ENCODE measurements at regions not wholly inside any gene's neighbourhood (a gene's known extent, or its start where the extent isn't known, plus 50 kb on each side); places are given as distances from the start of the nearest gene placed in this dataset.

DNA sequence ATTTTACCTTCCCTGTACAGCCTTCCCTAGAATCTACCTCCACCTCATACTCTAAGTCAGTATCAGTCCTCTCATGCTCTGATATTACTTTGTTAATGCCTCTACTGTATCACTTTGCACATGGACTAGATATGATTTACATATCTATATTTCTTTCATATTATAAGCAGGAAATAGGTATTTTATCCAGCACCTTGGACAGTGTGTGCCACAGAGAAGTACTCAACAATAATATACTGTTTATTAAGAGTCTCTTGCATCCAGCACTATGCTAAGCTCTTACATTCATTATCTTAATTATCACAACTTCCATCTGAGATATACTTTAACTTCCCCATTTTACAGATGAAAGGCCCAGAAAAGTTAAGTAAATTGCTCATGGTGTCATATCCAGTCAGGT is 247.9 kb upstream of the DAB1 start:
- no peaks in the 10 kb centered on the region for H4K20me1 ChIP-seq (ENCODE audit: control insufficient read depth, insufficient read depth, low read length, poor library complexity, severe bottlenecking)
- no peak overlapping the region for H3K4me2 ChIP-seq (replicated peaks; ENCODE audit: low read depth, low read length, poor library complexity, severe bottlenecking)
- no peak for ATAC-seq (ENCODE audit: low read depth)
- no peaks in the 10 kb centered on the region for H3K27me3 ChIP-seq (replicated peaks in 1 of 4; ENCODE audit: control extremely low read depth in 1 of 4, control insufficient read depth in 3 of 4, insufficient read depth in 4 of 4, low read length in 3 of 4)
- POLR2A ChIA-PET, result no interaction called here
- TF ChIP-seq, protein P1, sequence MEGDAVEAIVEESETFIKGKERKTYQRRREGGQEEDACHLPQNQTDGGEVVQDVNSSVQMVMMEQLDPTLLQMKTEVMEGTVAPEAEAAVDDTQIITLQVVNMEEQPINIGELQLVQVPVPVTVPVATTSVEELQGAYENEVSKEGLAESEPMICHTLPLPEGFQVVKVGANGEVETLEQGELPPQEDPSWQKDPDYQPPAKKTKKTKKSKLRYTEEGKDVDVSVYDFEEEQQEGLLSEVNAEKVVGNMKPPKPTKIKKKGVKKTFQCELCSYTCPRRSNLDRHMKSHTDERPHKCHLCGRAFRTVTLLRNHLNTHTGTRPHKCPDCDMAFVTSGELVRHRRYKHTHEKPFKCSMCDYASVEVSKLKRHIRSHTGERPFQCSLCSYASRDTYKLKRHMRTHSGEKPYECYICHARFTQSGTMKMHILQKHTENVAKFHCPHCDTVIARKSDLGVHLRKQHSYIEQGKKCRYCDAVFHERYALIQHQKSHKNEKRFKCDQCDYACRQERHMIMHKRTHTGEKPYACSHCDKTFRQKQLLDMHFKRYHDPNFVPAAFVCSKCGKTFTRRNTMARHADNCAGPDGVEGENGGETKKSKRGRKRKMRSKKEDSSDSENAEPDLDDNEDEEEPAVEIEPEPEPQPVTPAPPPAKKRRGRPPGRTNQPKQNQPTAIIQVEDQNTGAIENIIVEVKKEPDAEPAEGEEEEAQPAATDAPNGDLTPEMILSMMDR (IDR thresholded peaks at IDR 0.05), result no peak
- TF ChIP-seq EZH2 (IDR thresholded peaks at IDR 0.05; ENCODE audit: borderline replicate concordance, insufficient read depth, low read depth, low read length, poor library complexity, severe bottlenecking), result no peak
- no peak overlapping the region for H3K4me3 ChIP-seq (ENCODE audit: control extremely low read depth in 1 of 5, extremely low read depth in 1 of 5, insufficient read depth in 1 of 5, low read depth in 2 of 5, low read length in 4 of 5)
- H3K4me3 Mint-ChIP-seq, result no peak overlapping the region
- H3K4me1 Mint-ChIP-seq, result no peaks in the 10 kb centered on the region
- no peaks in the 10 kb centered on the region for H3K36me3 ChIP-seq (replicated peaks in 1 of 2; ENCODE audit: control extremely low read depth in 1 of 2, control insufficient read depth in 1 of 2, extremely low read depth in 1 of 2, insufficient read depth in 2 of 2, low read length in 1 of 2)
- H3K9me3 Mint-ChIP-seq (ENCODE audit: insufficient read depth), result no peaks in the 10 kb centered on the region
- H3K9ac ChIP-seq (ENCODE audit: low read length), result no peak overlapping the region
- H3K9me3 ChIP-seq (ENCODE audit: control extremely low read depth in 1 of 3, control insufficient read depth in 2 of 3, insufficient read depth in 1 of 3, low read length in 2 of 3), result no peaks in the 10 kb centered on the region
- no peak for DNase-seq
- no peaks in the 10 kb centered on the region for H3K4me1 ChIP-seq (ENCODE audit: control insufficient read depth in 2 of 2, insufficient read depth in 2 of 2, low read length in 2 of 2)
- no peaks in the 10 kb centered on the region for H3K27me3 Mint-ChIP-seq
- H3K27ac Mint-ChIP-seq, result no peak overlapping the region
- CTCF ChIA-PET, result no interaction called here
- no peak overlapping the region for H3K27ac ChIP-seq (ENCODE audit: low read length in 2 of 2)
- H3K79me2 ChIP-seq (ENCODE audit: control insufficient read depth, insufficient read depth, low read length), result no peaks in the 10 kb centered on the region
- intact Hi-C loops (cut with micrococcal nuclease), result no loop called here
- no peak overlapping the region for H2AFZ ChIP-seq (ENCODE audit: insufficient read depth, low read depth, low read length, poor library complexity, severe bottlenecking)

DNA sequence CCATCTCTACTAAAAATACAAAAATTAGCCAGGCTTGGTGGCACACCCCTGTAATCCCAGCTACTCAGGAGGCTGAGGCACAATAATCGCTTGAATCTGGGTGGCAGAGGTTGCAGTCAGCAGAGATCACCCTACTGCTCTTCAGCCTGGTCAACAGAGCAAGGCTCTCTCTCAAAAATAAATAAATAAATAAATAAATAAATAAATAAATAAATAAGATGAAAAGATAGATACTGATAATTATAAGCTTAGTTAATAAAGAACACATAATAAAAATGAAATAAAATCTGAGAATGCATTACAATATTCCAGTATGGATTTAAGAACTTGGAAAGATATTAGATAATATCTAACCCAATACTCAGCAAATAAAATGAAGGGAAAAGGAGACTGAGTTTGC is 235.9 kb upstream of the DAB1 start:
- Histone ChIP-seq H3K9ac (ENCODE audit: low read length) (no peak overlapping the region), H3K4me3 (ENCODE audit: control extremely low read depth in 1 of 5, extremely low read depth in 1 of 5, insufficient read depth in 1 of 5, low read depth in 2 of 5, low read length in 4 of 5) (no peak overlapping the region), H3K27me3 (replicated peaks in 1 of 4; ENCODE audit: control extremely low read depth in 1 of 4, control insufficient read depth in 3 of 4, insufficient read depth in 4 of 4, low read length in 3 of 4) (no peaks in the 10 kb centered on the region), H4K20me1 (ENCODE audit: control insufficient read depth, insufficient read depth, low read length, poor library complexity, severe bottlenecking) (no peaks in the 10 kb centered on the region), H3K79me2 (ENCODE audit: control insufficient read depth, insufficient read depth, low read length) (no peaks in the 10 kb centered on the region), H3K4me2 (replicated peaks; ENCODE audit: low read depth, low read length, poor library complexity, severe bottlenecking) (no peak overlapping the region), H3K36me3 (replicated peaks in 1 of 2; ENCODE audit: control extremely low read depth in 1 of 2, control insufficient read depth in 1 of 2, extremely low read depth in 1 of 2, insufficient read depth in 2 of 2, low read length in 1 of 2) (no peaks in the 10 kb centered on the region), H3K27ac (ENCODE audit: low read length in 2 of 2) (no peak overlapping the region), H3K4me1 (ENCODE audit: control insufficient read depth in 2 of 2, insufficient read depth in 2 of 2, low read length in 2 of 2) (no peaks in the 10 kb centered on the region), H2AFZ (ENCODE audit: insufficient read depth, low read depth, low read length, poor library complexity, severe bottlenecking) (no peak overlapping the region), H3K9me3 (ENCODE audit: control extremely low read depth in 1 of 3, control insufficient read depth in 2 of 3, insufficient read depth in 1 of 3, low read length in 2 of 3) (peaks cover 0 to 10% (median 0%) of the 10 kb centered on the region in 3 donors)
- CTCF ChIA-PET, result no interaction called here
- DNase-seq (no peak), ATAC-seq (ENCODE audit: low read depth) (no peak)
- POLR2A ChIA-PET, result no interaction called here
- intact Hi-C loops (cut with micrococcal nuclease), result no loop called here
- H3K9me3 Mint-ChIP-seq (ENCODE audit: insufficient read depth), result no peaks in the 10 kb centered on the region
- H3K4me1 Mint-ChIP-seq, result no peaks in the 10 kb centered on the region
- no peak overlapping the region for H3K4me3 Mint-ChIP-seq
- H3K27ac Mint-ChIP-seq, result no peak overlapping the region
- WGBS (ENCODE audit: insufficient coverage), result no CpG with 5 or more reads among the region's 1 CpG
- TF ChIP-seq, protein P1 (IDR thresholded peaks at IDR 0.05), result no peak
- no peaks in the 10 kb centered on the region for H3K27me3 Mint-ChIP-seq
